NCI-H82 (cell line): ENCODE measurements at regions not wholly inside any gene's neighbourhood (a gene's known extent, or its start where the extent isn't known, plus 50 kb on each side); places are given as distances from the start of the nearest gene placed in this dataset.

Experiments
- DNase-seq: peaks from one replicate; lab custom pipeline; 2025; lab: John Stamatoyannopoulos, UW

GRCh38 chr10:36173364-36173763 lies 531.3 kb upstream of the FZD8 start:
- no peak for DNase-seq

- DNase-seq: no peak
Measured at GRCh38 chr10:36171953-36172940, 530.2 kb upstream of the FZD8 start.

GRCh38 chr10:36171556-36171952 lies 529.5 kb upstream of the FZD8 start:
- no peak for DNase-seq

- DNase-seq: no peak
Measured at GRCh38 chr10:36170943-36171501, 528.9 kb upstream of the FZD8 start.

DNA sequence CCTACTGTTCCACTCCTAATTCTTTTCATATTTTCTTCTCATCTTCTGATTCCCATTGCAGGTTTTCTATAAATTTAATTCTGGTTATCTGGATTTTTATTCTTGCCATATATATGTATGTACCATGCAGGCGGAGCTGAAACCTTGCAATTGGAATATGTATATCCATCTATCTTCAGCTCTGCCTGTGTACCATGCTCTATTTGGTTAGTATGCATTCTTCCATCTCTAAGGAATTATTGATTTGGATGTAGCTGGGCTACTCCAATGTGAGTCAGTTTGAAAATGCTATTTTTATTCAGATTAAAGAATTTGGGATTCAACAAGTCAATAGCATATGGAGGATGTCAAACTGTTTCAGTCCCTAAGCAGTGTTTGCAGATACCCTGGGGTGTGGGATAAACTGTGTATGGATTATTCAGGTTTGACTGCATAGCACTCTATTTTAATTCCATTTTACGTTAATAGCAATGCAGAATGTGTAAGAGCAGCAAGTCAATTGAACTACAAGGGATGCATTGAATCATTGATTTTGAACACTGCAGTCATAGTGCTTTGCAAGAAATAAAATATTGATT lies 528.1 kb upstream of the FZD8 start:
- no peak for DNase-seq

DNA sequence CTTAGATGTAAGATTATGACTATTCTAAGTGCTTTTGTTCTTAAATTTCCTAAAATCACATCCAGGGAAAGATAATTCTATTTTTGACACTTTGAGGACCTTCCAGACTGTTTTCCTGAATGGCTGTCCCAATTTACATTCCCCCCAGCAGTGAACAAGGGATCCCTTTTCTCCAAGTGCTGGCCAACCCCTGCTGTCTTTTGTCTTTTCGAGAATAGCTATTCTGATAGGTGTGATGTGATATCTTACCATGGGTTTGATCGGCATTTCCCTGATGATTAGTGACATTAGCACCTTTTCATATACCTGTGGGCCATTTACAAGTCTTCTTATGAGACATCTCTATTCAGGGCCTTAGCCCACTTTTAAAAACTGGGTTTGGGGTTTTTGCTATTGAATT lies 526.7 kb upstream of the FZD8 start:
- no peak for DNase-seq

DNA sequence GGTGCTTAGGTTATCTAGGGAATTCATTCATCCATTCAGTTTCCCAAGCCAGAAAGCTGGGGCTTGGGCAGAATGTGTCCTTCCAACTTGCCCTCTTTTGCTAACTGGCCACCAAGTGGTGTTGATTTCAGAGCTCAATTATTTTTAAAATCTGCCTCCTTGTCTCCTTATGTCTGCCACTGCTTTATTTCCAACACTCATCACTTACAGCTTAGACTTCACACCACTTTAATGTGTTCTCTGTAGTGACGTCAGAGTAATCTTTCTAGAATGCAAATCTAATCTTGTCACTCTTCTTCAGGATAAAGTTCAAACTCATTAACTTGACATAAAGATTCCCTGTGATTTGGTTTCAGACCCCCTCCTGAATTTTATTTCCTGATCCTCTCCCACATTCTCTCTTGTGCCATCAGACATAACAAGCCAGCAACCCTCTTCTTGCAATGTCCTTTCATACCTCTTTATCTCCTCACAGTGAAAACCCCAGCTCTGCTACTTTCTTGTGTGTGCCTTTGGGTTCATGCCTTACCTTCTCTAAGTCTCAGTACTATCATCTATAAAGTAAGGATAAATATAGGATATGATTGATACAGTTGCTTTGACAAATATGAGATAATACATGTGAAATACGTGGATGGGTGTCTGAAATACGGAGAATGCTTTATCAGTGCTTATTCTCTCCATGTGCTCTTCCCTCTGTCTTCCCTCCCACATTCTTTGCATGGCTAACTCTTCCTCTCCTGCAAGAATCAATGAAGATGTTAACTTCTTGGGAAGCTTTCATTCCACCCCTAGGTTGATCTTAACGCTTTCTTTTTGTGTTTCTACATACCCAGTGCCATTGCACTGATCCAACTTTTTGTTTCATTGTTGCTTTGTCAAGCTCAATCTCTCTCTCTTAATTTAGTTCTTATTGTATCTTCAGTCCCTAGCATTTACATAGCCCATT lies 522.7 kb upstream of the FZD8 start:
- no peak for DNase-seq

- DNase-seq: no peak
Measured at GRCh38 chr10:36163827-36164226, 521.7 kb upstream of the FZD8 start.

- DNase-seq: no peak
Measured at GRCh38 chr10:36157486-36157885, 515.4 kb upstream of the FZD8 start.

DNA sequence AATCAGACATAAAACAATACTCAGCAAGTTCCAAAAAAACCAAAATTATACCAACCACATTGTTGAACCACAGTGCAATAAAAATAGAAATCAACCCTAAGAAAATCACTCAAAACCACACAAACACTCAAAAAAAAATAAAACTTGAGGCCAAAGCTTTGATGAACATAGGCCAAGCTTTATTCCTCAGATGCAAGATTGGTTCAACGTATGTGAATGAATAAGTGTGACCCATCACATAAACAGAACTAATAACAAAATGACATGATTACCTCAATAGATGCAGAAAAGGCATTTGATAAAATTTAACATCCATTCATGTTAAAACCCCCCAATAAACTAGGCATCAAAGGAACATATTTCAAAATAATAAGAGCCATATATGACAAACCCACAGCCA lies 506.1 kb upstream of the FZD8 start:
- no peak for DNase-seq

GRCh38 chr10:36147529-36147928 lies 505.4 kb upstream of the FZD8 start:
- DNase-seq: no peak

DNA sequence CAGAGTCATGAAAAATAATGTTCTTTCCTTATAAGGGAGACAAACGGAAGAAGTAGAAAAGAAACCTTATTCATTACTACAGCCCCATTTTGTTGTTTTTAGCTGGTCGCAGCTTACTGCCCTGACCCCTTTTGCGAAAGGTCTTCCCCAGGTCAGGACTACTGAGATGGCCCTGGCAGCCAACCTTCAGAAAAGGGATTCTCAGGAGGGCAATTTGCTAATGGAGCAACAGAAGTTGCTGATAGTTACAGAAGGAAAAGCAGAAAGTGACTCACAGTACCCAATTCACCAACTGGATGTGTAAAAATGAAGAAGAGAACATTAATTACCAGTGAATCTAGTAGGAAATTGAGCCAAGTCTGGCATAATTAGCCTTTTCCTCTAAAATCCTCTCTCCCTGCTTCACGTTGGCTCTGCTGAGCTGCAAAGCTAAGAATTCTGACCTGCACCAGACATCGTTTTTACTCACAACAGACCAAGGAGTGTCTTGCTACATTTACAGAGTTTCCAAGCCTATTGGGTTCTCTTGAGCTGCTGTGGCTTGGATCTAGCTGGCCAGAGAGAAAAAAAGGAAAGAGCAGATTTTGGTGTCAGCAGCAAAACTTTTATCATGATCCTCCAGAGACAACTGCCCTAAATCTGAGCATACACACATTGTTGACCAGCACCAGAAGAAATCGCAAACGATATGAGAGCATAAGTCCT lies 499.9 kb upstream of the FZD8 start:
- no peak for DNase-seq

- no peak for DNase-seq
Measured at GRCh38 chr10:36129051-36129450, 487.0 kb upstream of the FZD8 start.

GRCh38 chr10:36126076-36126475 lies 484.0 kb upstream of the FZD8 start:
- DNase-seq: no peak

GRCh38 chr10:36119455-36119854 lies 477.4 kb upstream of the FZD8 start:
- DNase-seq: no peak

GRCh38 chr10:36118314-36118713 lies 476.2 kb upstream of the FZD8 start:
- DNase-seq: no peak

DNA sequence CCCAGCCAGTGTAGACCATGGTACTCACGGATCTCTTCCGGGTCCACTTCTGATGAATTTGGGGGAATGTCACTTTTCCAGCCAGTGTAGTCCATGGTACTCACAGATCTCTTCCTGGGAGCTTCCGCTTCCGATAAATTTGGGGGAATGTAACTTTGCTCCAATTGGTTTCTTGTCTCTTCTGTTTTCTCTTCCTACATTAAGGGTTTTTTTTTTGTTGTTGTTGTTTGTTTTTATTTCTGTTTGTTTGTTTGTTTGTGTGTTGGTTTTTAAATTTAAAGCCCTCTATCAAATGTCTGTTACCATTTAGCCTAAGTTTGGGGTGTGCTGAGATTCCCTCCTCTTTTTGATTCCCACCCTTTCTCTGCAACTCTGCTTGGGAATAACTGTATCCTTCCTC lies 475.8 kb upstream of the FZD8 start:
- DNase-seq: no peak

- no peak for DNase-seq
Measured at GRCh38 chr10:36117231-36117630, 475.1 kb upstream of the FZD8 start.

DNA sequence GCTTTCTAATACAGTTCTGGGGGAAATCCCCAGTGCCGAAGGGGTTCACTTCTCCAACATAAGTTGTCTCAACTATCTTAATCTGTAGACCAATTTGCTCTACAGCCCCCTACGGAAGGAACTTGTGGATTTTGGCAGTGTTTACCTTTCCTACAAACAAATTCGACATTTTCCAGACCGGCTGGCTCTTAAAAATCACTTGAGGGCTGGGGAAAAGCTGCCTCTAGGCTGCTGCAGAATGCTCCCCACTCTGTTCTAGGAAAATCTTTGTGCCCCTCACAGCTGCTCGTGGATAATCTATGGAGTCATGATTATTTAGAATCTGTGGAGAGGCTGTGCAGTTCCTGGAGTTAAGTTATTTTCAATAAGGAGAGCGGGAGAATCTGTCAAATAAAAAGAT lies 474.6 kb upstream of the FZD8 start:
- no peak for DNase-seq

DNA sequence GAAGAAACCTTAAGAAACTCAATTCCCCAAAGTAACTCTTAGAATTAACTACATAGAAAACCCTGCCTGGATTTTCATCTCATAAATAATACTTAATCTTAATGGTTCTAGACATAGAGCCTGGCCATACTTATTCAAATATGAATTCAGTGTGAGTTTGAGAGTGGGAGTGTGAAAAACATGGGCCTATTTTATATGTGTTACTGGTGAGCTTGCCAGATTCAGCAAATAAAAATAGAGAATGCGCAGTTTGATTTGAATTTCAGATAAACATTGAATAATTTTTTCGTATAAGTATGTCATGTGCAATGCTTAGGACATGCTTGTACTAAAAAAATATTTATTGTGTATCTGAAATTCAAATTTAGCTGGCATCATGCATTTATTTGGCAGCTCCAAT lies 473.9 kb upstream of the FZD8 start:
- no peak for DNase-seq

- no peak for DNase-seq
Measured at GRCh38 chr10:36115364-36115763, 473.3 kb upstream of the FZD8 start.
